HepG2 (cell line): ENCODE measurements at regions not wholly inside any gene's neighbourhood (a gene's known extent, or its start where the extent isn't known, plus 50 kb on each side); places are given as distances from the start of the nearest gene placed in this dataset.

Experiments used
- ATAC-seq: fragments of 200-7000 bp; cut with Tn5 transposase; 3 replicates; pipeline ENCODE4 v1.9.1; 2020; ENCODE audit warnings: mild to moderate bottlenecking, moderate library complexity
- BruUV-seq: library from RNA; stranded (reverse); fragments of 400-500 nt; replicated peaks from 2 replicates; lab custom pipeline; 2021; lab: Mats Ljungman, UMichigan
- CTCF ChIA-PET: fragments of 300-600 bp; formaldehyde crosslinking; extraction: SDS; loops from one replicate; lab custom pipeline; 2021; ENCODE audit warnings: low total read pairs, inconsistent platforms, low intra/inter-chr PET ratio; lab: Yijun Ruan, JAX
- POLR2A ChIA-PET: fragments of 350-600 bp; sonication (Branson Sonifier 250); formaldehyde crosslinking; loops from one replicate; lab custom pipeline; 2020; ENCODE audit warnings: antibody characterized with exemption, inconsistent platforms; lab: Yijun Ruan, JAX
- DNase-seq: peaks from one replicate; pipeline ENCODE4 v3.0.0-alpha.2; 2015; ENCODE audit warnings: low spot score
- FAIRE-seq: peaks from 3 replicates; lab custom pipeline; 2011; peaks lifted over from hg19 to GRCh38; lab: Jason Lieb, UNC
- H2AFZ ChIP-seq: one replicate; pipeline ENCODE4 v1.6.1; 2011; ENCODE audit warnings: low read length, inconsistent platforms
- H3K27ac ChIP-seq: fragments of 300-600 bp; 3 replicates; pipeline ENCODE4 v1.8.0; 2011; ENCODE audit warnings: mixed run types, mild to moderate bottlenecking, mixed read lengths, low read length, inconsistent platforms; ENCODE audit not compliant: insufficient read depth; ENCODE audit errors: extremely low read length
- H3K27me3 ChIP-seq, 2 experiments: fragments of 200-600 bp in 1 of 2; 2 replicates in 1 of 2; 3 replicates in 1 of 2; pipeline versions ENCODE4 v1.6.0 to v1.8.0; 2011; ENCODE audit warnings: low read length in 2 of 2, mild to moderate bottlenecking in 2 of 2, moderate library complexity in 2 of 2, inconsistent platforms in 1 of 2; ENCODE audit not compliant: insufficient read depth in 2 of 2, control insufficient read depth in 1 of 2
- H3K36me3 ChIP-seq, 2 experiments: fragments of 200-600 bp in 1 of 2; replicated peaks in 1 of 2; 2 replicates in 1 of 2; 3 replicates in 1 of 2; pipeline versions ENCODE4 v1.5.1 to v1.8.0; 2011; ENCODE audit warnings: low read length in 2 of 2, inconsistent platforms in 1 of 2; ENCODE audit not compliant: insufficient read depth in 2 of 2, control insufficient read depth in 1 of 2
- H3K4me1 ChIP-seq: 2 replicates; pipeline ENCODE4 v1.5.1; 2012; ENCODE audit warnings: low read length, inconsistent platforms; ENCODE audit not compliant: insufficient read depth
- H3K4me2 ChIP-seq: 2 replicates; pipeline ENCODE4 v1.6.0; 2011; ENCODE audit warnings: low read depth, low read length, inconsistent platforms
- H3K4me3 ChIP-seq, 3 experiments: fragments of 200-600 bp in 1 of 3; sonication (generic), shearing (Covaris generic) in 1 of 3; replicated peaks in 1 of 3; 2 replicates each; pipeline ENCODE4 v1.5.1; 2011 to 2016; ENCODE audit warnings: low read length in 3 of 3, inconsistent platforms in 2 of 3, low read depth in 2 of 3, mild to moderate bottlenecking in 2 of 3, control low read depth in 1 of 3, mixed read lengths in 1 of 3; ENCODE audit not compliant: insufficient read depth in 1 of 3
- H3K79me2 ChIP-seq: one replicate; pipeline ENCODE4 v1.6.1; 2011; ENCODE audit warnings: low read length, inconsistent platforms; ENCODE audit not compliant: insufficient read depth
- H3K9ac ChIP-seq: 2 replicates; pipeline ENCODE4 v1.6.0; 2011; ENCODE audit warnings: mild to moderate bottlenecking, low read depth, low read length, inconsistent platforms; ENCODE audit not compliant: insufficient read depth
- H3K9me3 ChIP-seq: 2 replicates; pipeline ENCODE4 v1.5.1; 2012; ENCODE audit warnings: mild to moderate bottlenecking, low read length
- H4K20me1 ChIP-seq: 2 replicates; pipeline ENCODE4 v1.6.0; 2011; ENCODE audit warnings: inconsistent platforms, mild to moderate bottlenecking, low read length, moderate library complexity; ENCODE audit not compliant: insufficient read depth
- ARNTL ChIP-seq: sonication (generic); formaldehyde crosslinking; IDR thresholded peaks from 2 replicates; pipeline ENCODE4 v1.4.0; 2020; ENCODE audit warnings: mild to moderate bottlenecking, missing genetic modification reagents
- FOXJ3 ChIP-seq: sonication (generic); formaldehyde crosslinking; IDR thresholded peaks from 2 replicates; pipeline ENCODE4 v1.4.0; 2020; ENCODE audit warnings: missing genetic modification reagents, mild to moderate bottlenecking, borderline replicate concordance
- HDAC2 ChIP-seq: sonication (generic); formaldehyde crosslinking; IDR thresholded peaks from 2 replicates; pipeline ENCODE4 v1.4.0; 2020; ENCODE audit warnings: missing genetic modification reagents
- HOXA3 ChIP-seq: sonication (generic); formaldehyde crosslinking; IDR thresholded peaks from 2 replicates; pipeline ENCODE4 v1.5.0; 2020; ENCODE audit warnings: missing genetic modification reagents
- HOXD1 ChIP-seq: sonication (generic); formaldehyde crosslinking; IDR thresholded peaks from 2 replicates; pipeline ENCODE4 v1.5.0; 2020; ENCODE audit warnings: missing genetic modification reagents
- JUNB ChIP-seq: sonication (generic); formaldehyde crosslinking; IDR thresholded peaks from 2 replicates; pipeline ENCODE4 v1.8.0; 2022; ENCODE audit warnings: missing genetic modification reagents, mild to moderate bottlenecking, borderline replicate concordance
- MIXL1 ChIP-seq: IDR thresholded peaks from 2 replicates; pipeline ENCODE4 v1.6.1; 2016
- NFIC ChIP-seq: IDR thresholded peaks from 2 replicates; pipeline ENCODE4 v1.6.1; 2012; ENCODE audit warnings: mild to moderate bottlenecking, low read length, inconsistent platforms
- NR2F2 ChIP-seq: IDR thresholded peaks from 2 replicates; pipeline ENCODE4 v1.6.1; 2012; ENCODE audit warnings: low read depth, inconsistent platforms, borderline replicate concordance
- RAD21 ChIP-seq: fragments of 450-650 bp; formaldehyde crosslinking; IDR thresholded peaks from 2 replicates; pipeline ENCODE4 v1.5.0; 2020; ENCODE audit warnings: mild to moderate bottlenecking
- RARG ChIP-seq: sonication (generic); formaldehyde crosslinking; IDR thresholded peaks from 2 replicates; pipeline ENCODE4 v1.4.0; 2020; ENCODE audit warnings: low read depth, mild to moderate bottlenecking, missing genetic modification reagents
- SNAI1 ChIP-seq: sonication (generic); formaldehyde crosslinking; IDR thresholded peaks from 2 replicates; pipeline ENCODE4 v1.5.0; 2020; ENCODE audit warnings: mild to moderate bottlenecking, missing genetic modification reagents, borderline replicate concordance
- TFAP4 ChIP-seq: sonication (generic); IDR thresholded peaks from 2 replicates; pipeline ENCODE4 v1.6.1; 2016; ENCODE audit warnings: low read depth, borderline replicate concordance
- TSC22D2 ChIP-seq: sonication (generic); formaldehyde crosslinking; IDR thresholded peaks from 2 replicates; pipeline ENCODE4 v1.5.1; 2020; ENCODE audit warnings: missing genetic modification reagents, mild to moderate bottlenecking, borderline replicate concordance
- ZC3H4 ChIP-seq: sonication (generic); formaldehyde crosslinking; IDR thresholded peaks from 2 replicates; pipeline ENCODE4 v1.4.0; 2020; ENCODE audit warnings: missing genetic modification reagents, borderline replicate concordance
- ZNF253 ChIP-seq: sonication (generic); formaldehyde crosslinking; IDR thresholded peaks from 2 replicates; pipeline ENCODE4 v1.8.0; 2022; ENCODE audit warnings: mild to moderate bottlenecking, missing genetic modification reagents, borderline replicate concordance
- WGBS: methylation state at CpG from one replicate; pipeline ENCODE4 v1.1.6; 2017; ENCODE audit warnings: low lambda C conversion rate; 5-methylcytosine and 5-hydroxymethylcytosine counted together
- in situ Hi-C: cut with HindIII; loops from 2 replicates; pipeline ENCODE4 v1.10.0; 2017; ENCODE audit warnings: low pct_unique_long_range_greater_than_20kb; ENCODE audit not compliant: extremely low pct_ligation_motif_present
- intact Hi-C: fragments of 100-400 bp; cut with micrococcal nuclease; formaldehyde crosslinking; loops from one replicate; pipeline ENCODE4 v1.10.0; 2022; ENCODE audit not compliant: unreplicated experiment

- ChIA-PET CTCF (no interaction called here), POLR2A (no interaction called here)
- no peak for FAIRE-seq
- Histone ChIP-seq H3K79me2 (no peaks in the 10 kb centered on the region), H3K36me3 (no peaks in the 10 kb centered on the region), H3K4me3 (no peak overlapping the region), H3K27ac (no peak overlapping the region), H2AFZ (no peak overlapping the region), H3K4me2 (no peak overlapping the region), H3K9me3 (no peaks in the 10 kb centered on the region), H4K20me1 (no peaks in the 10 kb centered on the region), H3K9ac (no peak overlapping the region), H3K4me1 (no peaks in the 10 kb centered on the region), H3K27me3 (no peaks in the 10 kb centered on the region)
- TF ChIP-seq ZC3H4 (no peak), HOXA3 (CRISPR knock-in tag) (no peak), ZNF253 (CRISPR knock-in tag) (no peak), RAD21 (CRISPR knock-in tag) (no peak), SNAI1 (no peak), HDAC2 (CRISPR knock-in tag) (no peak), ARNTL (CRISPR knock-in tag) (no peak), TFAP4 (no peak), JUNB (no peak), RARG (CRISPR knock-in tag) (no peak), MIXL1 (CRISPR knock-in tag) (no peak), NR2F2 (no peak), TSC22D2 (no peak), FOXJ3 (CRISPR knock-in tag) (no peak), HOXD1 (CRISPR knock-in tag) (no peak), NFIC (no peak)
- 0% methylated on average over 3 of the region's 3 CpGs for WGBS
- in situ Hi-C loops: no loop called here
- ATAC-seq: no peak
- DNase-seq: no peak
- intact Hi-C loops: no loop called here
- BruUV-seq: no TSS peak
Observed at GRCh38 chr4:135532132-135532531, 1330.5 kb upstream of the PABPC4L start.
